HepG2 (cell line): ENCODE measurements at regions not wholly inside any gene's neighbourhood (a gene's known extent, or its start where the extent isn't known, plus 50 kb on each side); places are given as distances from the start of the nearest gene placed in this dataset.

Experiments used
- ATAC-seq: fragments of 200-7000 bp; cut with Tn5 transposase; 3 replicates; pipeline ENCODE4 v1.9.1; 2020; ENCODE audit warnings: mild to moderate bottlenecking, moderate library complexity
- BruUV-seq: library from RNA; stranded (reverse); fragments of 400-500 nt; replicated peaks from 2 replicates; lab custom pipeline; 2021; lab: Mats Ljungman, UMichigan
- CTCF ChIA-PET: fragments of 300-600 bp; formaldehyde crosslinking; extraction: SDS; loops from one replicate; lab custom pipeline; 2021; ENCODE audit warnings: low total read pairs, inconsistent platforms, low intra/inter-chr PET ratio; lab: Yijun Ruan, JAX
- POLR2A ChIA-PET: fragments of 350-600 bp; sonication (Branson Sonifier 250); formaldehyde crosslinking; loops from one replicate; lab custom pipeline; 2020; ENCODE audit warnings: antibody characterized with exemption, inconsistent platforms; lab: Yijun Ruan, JAX
- DNase-seq: peaks from one replicate; pipeline ENCODE4 v3.0.0-alpha.2; 2015; ENCODE audit warnings: low spot score
- FAIRE-seq: peaks from 3 replicates; lab custom pipeline; 2011; peaks lifted over from hg19 to GRCh38; lab: Jason Lieb, UNC
- H2AFZ ChIP-seq: one replicate; pipeline ENCODE4 v1.6.1; 2011; ENCODE audit warnings: low read length, inconsistent platforms
- H3K27ac ChIP-seq: fragments of 300-600 bp; 3 replicates; pipeline ENCODE4 v1.8.0; 2011; ENCODE audit warnings: mixed run types, mild to moderate bottlenecking, mixed read lengths, low read length, inconsistent platforms; ENCODE audit not compliant: insufficient read depth; ENCODE audit errors: extremely low read length
- H3K27me3 ChIP-seq, 2 experiments: fragments of 200-600 bp in 1 of 2; 2 replicates in 1 of 2; 3 replicates in 1 of 2; pipeline versions ENCODE4 v1.6.0 to v1.8.0; 2011; ENCODE audit warnings: low read length in 2 of 2, mild to moderate bottlenecking in 2 of 2, moderate library complexity in 2 of 2, inconsistent platforms in 1 of 2; ENCODE audit not compliant: insufficient read depth in 2 of 2, control insufficient read depth in 1 of 2
- H3K36me3 ChIP-seq, 2 experiments: fragments of 200-600 bp in 1 of 2; replicated peaks in 1 of 2; 2 replicates in 1 of 2; 3 replicates in 1 of 2; pipeline versions ENCODE4 v1.5.1 to v1.8.0; 2011; ENCODE audit warnings: low read length in 2 of 2, inconsistent platforms in 1 of 2; ENCODE audit not compliant: insufficient read depth in 2 of 2, control insufficient read depth in 1 of 2
- H3K4me1 ChIP-seq: 2 replicates; pipeline ENCODE4 v1.5.1; 2012; ENCODE audit warnings: low read length, inconsistent platforms; ENCODE audit not compliant: insufficient read depth
- H3K4me2 ChIP-seq: 2 replicates; pipeline ENCODE4 v1.6.0; 2011; ENCODE audit warnings: low read depth, low read length, inconsistent platforms
- H3K4me3 ChIP-seq, 3 experiments: fragments of 200-600 bp in 1 of 3; sonication (generic), shearing (Covaris generic) in 1 of 3; replicated peaks in 1 of 3; 2 replicates each; pipeline ENCODE4 v1.5.1; 2011 to 2016; ENCODE audit warnings: low read length in 3 of 3, inconsistent platforms in 2 of 3, low read depth in 2 of 3, mild to moderate bottlenecking in 2 of 3, control low read depth in 1 of 3, mixed read lengths in 1 of 3; ENCODE audit not compliant: insufficient read depth in 1 of 3
- H3K79me2 ChIP-seq: one replicate; pipeline ENCODE4 v1.6.1; 2011; ENCODE audit warnings: low read length, inconsistent platforms; ENCODE audit not compliant: insufficient read depth
- H3K9ac ChIP-seq: 2 replicates; pipeline ENCODE4 v1.6.0; 2011; ENCODE audit warnings: mild to moderate bottlenecking, low read depth, low read length, inconsistent platforms; ENCODE audit not compliant: insufficient read depth
- H3K9me3 ChIP-seq: 2 replicates; pipeline ENCODE4 v1.5.1; 2012; ENCODE audit warnings: mild to moderate bottlenecking, low read length
- H4K20me1 ChIP-seq: 2 replicates; pipeline ENCODE4 v1.6.0; 2011; ENCODE audit warnings: inconsistent platforms, mild to moderate bottlenecking, low read length, moderate library complexity; ENCODE audit not compliant: insufficient read depth
- CEBPB ChIP-seq: IDR thresholded peaks from 2 replicates; pipeline ENCODE4 v1.6.1; 2011; ENCODE audit warnings: low read depth, low read length, improper control_type of control experiment, borderline replicate concordance
- CEBPG ChIP-seq: IDR thresholded peaks from 2 replicates; pipeline ENCODE4 v1.6.1; 2016
- ETV6 ChIP-seq: sonication (generic); formaldehyde crosslinking; conservative IDR thresholded peaks from 2 replicates; pipeline ENCODE4 v1.4.0; 2020; ENCODE audit warnings: missing genetic modification reagents
- GATAD1 ChIP-seq: IDR thresholded peaks from 2 replicates; pipeline ENCODE4 v1.6.1; 2016; ENCODE audit warnings: missing genetic modification reagents, missing compliant biosample characterization
- HDAC6 ChIP-seq: fragments of 200-600 bp; sonication (generic); IDR thresholded peaks from 2 replicates; pipeline ENCODE4 v1.7.0; 2017; ENCODE audit warnings: mild to moderate bottlenecking, antibody characterized with exemption, low read length, low read depth
- HOXA3 ChIP-seq: sonication (generic); formaldehyde crosslinking; IDR thresholded peaks from 2 replicates; pipeline ENCODE4 v1.5.0; 2020; ENCODE audit warnings: missing genetic modification reagents
- MAFF ChIP-seq: IDR thresholded peaks from 2 replicates; pipeline ENCODE4 v1.6.1; 2011; ENCODE audit warnings: low read depth, low read length, improper control_type of control experiment
- MXI1 ChIP-seq: IDR thresholded peaks from 3 replicates; pipeline ENCODE4 v1.6.1; 2012; ENCODE audit warnings: low read depth, low read length, inconsistent platforms, borderline replicate concordance
- MYNN ChIP-seq: sonication (generic); formaldehyde crosslinking; IDR thresholded peaks from 2 replicates; pipeline ENCODE4 v1.4.0; 2020; ENCODE audit warnings: mild to moderate bottlenecking, low read depth, missing genetic modification reagents
- REPIN1 ChIP-seq: sonication (generic); formaldehyde crosslinking; IDR thresholded peaks from 2 replicates; pipeline ENCODE4 v1.8.0; 2022; ENCODE audit warnings: missing genetic modification reagents, low read depth, mild to moderate bottlenecking, borderline replicate concordance
- STAG1 ChIP-seq: sonication (generic); formaldehyde crosslinking; IDR thresholded peaks from 2 replicates; pipeline ENCODE4 v1.4.0; 2020; ENCODE audit warnings: missing genetic modification reagents
- TSC22D2 ChIP-seq: sonication (generic); formaldehyde crosslinking; IDR thresholded peaks from 2 replicates; pipeline ENCODE4 v1.5.1; 2020; ENCODE audit warnings: missing genetic modification reagents, mild to moderate bottlenecking, borderline replicate concordance
- YEATS4 ChIP-seq: sonication (generic); formaldehyde crosslinking; IDR thresholded peaks from 2 replicates; pipeline ENCODE4 v1.4.0; 2020; ENCODE audit warnings: missing genetic modification reagents, borderline replicate concordance
- ZNF7 ChIP-seq: IDR thresholded peaks from 2 replicates; pipeline ENCODE4 v1.6.1; 2016; ENCODE audit warnings: missing biosample characterization, missing genetic modification reagents
- ZNF782 ChIP-seq: sonication (generic); formaldehyde crosslinking; IDR thresholded peaks from 2 replicates; pipeline ENCODE4 v1.4.0; 2020; ENCODE audit warnings: missing genetic modification reagents, mild to moderate bottlenecking, borderline replicate concordance
- WGBS: methylation state at CpG from one replicate; pipeline ENCODE4 v1.1.6; 2017; ENCODE audit warnings: low lambda C conversion rate; 5-methylcytosine and 5-hydroxymethylcytosine counted together
- in situ Hi-C: cut with HindIII; loops from 2 replicates; pipeline ENCODE4 v1.10.0; 2017; ENCODE audit warnings: low pct_unique_long_range_greater_than_20kb; ENCODE audit not compliant: extremely low pct_ligation_motif_present
- intact Hi-C: fragments of 100-400 bp; cut with micrococcal nuclease; formaldehyde crosslinking; loops from one replicate; pipeline ENCODE4 v1.10.0; 2022; ENCODE audit not compliant: unreplicated experiment
- TF ChIP-seq, protein P1 (sequence below): sonication (generic); formaldehyde crosslinking; conservative IDR thresholded peaks from 2 replicates; pipeline ENCODE4 v1.8.1; 2023; ENCODE audit warnings: missing genetic modification reagents
- TF ChIP-seq, protein P2 (sequence below): sonication (generic); formaldehyde crosslinking; IDR thresholded peaks from 2 replicates; pipeline ENCODE4 v1.8.0; 2022; ENCODE audit warnings: mild to moderate bottlenecking, missing genetic modification reagents, borderline replicate concordance
- TF ChIP-seq, protein P3 (sequence below): sonication (generic); formaldehyde crosslinking; IDR thresholded peaks from 2 replicates; pipeline ENCODE4 v1.5.0; 2020; ENCODE audit warnings: missing genetic modification reagents
- TF ChIP-seq, protein P4 (sequence below): sonication (generic); formaldehyde crosslinking; conservative IDR thresholded peaks from 2 replicates; pipeline ENCODE4 v1.4.0; 2020; ENCODE audit warnings: missing genetic modification reagents

DNA sequence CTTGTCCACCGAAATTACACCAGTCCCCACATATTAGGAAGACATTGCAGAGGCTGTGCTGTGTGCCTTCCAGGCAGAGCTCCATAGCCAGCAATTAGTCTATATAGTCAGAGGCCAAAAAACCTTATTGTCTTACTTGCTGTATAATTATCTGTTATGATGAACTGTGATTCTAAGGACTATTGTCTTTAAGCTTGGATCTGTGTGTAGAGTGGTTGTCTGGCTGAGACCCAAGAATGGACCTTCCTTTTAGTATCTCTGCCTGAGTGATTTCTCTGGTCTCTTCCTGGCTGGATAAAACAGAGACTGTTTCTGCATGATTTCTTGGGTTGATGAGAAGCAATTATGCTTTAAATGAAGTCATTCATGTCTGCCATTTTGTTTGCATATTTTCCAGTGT lies 465.3 kb downstream of the PRKD1 start (continued):
- TF ChIP-seq, protein P1, sequence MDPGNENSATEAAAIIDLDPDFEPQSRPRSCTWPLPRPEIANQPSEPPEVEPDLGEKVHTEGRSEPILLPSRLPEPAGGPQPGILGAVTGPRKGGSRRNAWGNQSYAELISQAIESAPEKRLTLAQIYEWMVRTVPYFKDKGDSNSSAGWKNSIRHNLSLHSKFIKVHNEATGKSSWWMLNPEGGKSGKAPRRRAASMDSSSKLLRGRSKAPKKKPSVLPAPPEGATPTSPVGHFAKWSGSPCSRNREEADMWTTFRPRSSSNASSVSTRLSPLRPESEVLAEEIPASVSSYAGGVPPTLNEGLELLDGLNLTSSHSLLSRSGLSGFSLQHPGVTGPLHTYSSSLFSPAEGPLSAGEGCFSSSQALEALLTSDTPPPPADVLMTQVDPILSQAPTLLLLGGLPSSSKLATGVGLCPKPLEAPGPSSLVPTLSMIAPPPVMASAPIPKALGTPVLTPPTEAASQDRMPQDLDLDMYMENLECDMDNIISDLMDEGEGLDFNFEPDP (CRISPR knock-in tag), result no peak
- TF ChIP-seq YEATS4 (CRISPR knock-in tag) (no peak), ETV6 (CRISPR knock-in tag) (no peak)
- TF ChIP-seq, all 625 proteins: peak for 0

DNA sequence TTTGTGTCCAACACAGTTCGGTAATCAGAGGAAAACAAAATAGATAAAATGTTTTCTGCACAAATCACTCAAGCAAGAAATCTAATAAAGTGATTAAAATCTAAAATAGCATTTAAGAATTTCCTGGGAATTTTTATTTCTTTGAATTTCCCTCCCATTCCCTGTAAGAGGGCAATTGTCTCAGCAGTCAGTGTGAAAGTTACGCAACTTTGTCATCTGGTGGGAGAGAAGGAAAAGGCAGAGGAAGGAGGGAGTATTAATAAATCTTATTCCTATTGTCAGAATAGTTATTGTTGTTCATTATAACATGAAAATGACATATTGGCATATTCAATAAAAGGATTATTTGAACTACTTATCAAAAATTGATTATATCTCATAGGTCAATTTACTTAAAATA lies 464.9 kb downstream of the PRKD1 start:
- ChIA-PET CTCF (no interaction called here), POLR2A (no interaction called here)
- FAIRE-seq (no peak), ATAC-seq (no peak), DNase-seq (no peak)
- Histone ChIP-seq H3K4me2 (no peak overlapping the region), H3K36me3 (no peaks in the 10 kb centered on the region), H3K79me2 (no peaks in the 10 kb centered on the region), H3K4me1 (no peaks in the 10 kb centered on the region), H3K9ac (no peak overlapping the region), H3K27me3 (no peaks in the 10 kb centered on the region), H3K4me3 (no peak overlapping the region), H2AFZ (no peak overlapping the region), H4K20me1 (no peaks in the 10 kb centered on the region), H3K27ac (no peak overlapping the region), H3K9me3 (peaks cover 54% of the 10 kb centered on the region)
- no TSS peak for BruUV-seq
- intact Hi-C loops (loop anchor here (10.0 kb wide), 1 partner anchor 708 kb away; no protein-coding TSS in a partner anchor), in situ Hi-C loops (no loop called here)
- WGBS, result 28% methylated on average over 2 of the region's 2 CpGs
- TF ChIP-seq ZNF7 (no peak), MAFF (no peak), HDAC6 (no peak), CEBPG (peak; percentile 52), STAG1 (CRISPR knock-in tag) (no peak), MXI1 (no peak), ZNF782 (CRISPR knock-in tag) (no peak), GATAD1 (CRISPR knock-in tag) (no peak), REPIN1 (CRISPR knock-in tag) (no peak), MYNN (CRISPR knock-in tag) (no peak), HOXA3 (CRISPR knock-in tag) (no peak), CEBPB (peak; percentile 93), TSC22D2 (CRISPR knock-in tag) (no peak)
- TF ChIP-seq, protein P2, sequence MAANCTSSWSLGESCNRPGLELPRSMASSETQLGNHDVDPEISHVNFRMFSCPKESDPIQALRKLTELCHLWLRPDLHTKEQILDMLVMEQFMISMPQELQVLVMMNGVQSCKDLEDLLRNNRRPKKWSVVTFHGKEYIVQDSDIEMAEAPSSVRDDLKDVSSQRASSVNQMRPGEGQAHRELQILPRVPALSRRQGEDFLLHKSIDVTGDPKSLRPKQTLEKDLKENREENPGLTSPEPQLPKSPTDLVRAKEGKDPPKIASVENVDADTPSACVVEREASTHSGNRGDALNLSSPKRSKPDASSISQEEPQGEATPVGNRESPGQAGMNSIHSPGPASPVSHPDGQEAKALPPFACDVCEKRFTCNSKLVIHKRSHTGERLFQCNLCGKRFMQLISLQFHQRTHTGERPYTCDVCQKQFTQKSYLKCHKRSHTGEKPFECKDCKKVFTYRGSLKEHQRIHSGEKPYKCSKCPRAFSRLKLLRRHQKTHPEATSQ (CRISPR knock-in tag), result no peak
- TF ChIP-seq, protein P3, sequence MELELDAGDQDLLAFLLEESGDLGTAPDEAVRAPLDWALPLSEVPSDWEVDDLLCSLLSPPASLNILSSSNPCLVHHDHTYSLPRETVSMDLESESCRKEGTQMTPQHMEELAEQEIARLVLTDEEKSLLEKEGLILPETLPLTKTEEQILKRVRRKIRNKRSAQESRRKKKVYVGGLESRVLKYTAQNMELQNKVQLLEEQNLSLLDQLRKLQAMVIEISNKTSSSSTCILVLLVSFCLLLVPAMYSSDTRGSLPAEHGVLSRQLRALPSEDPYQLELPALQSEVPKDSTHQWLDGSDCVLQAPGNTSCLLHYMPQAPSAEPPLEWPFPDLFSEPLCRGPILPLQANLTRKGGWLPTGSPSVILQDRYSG, result no peak
- TF ChIP-seq, protein P4, sequence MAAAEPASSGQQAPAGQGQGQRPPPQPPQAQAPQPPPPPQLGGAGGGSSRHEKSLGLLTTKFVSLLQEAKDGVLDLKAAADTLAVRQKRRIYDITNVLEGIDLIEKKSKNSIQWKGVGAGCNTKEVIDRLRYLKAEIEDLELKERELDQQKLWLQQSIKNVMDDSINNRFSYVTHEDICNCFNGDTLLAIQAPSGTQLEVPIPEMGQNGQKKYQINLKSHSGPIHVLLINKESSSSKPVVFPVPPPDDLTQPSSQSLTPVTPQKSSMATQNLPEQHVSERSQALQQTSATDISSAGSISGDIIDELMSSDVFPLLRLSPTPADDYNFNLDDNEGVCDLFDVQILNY (CRISPR knock-in tag), result no peak
